ENCODE measurements at regions not wholly inside any gene's neighbourhood (a gene's known extent, or its start where the extent isn't known, plus 50 kb on each side); places are given as distances from the start of the nearest gene placed in this dataset.

GRCh38 chr5:73318308-73318719 is 130.3 kb downstream of the FOXD1 start:
- H3K27ac Mint-ChIP-seq: peak overlapping the region in 1 of 3 donors; percentile 33
- H3K27me3 Mint-ChIP-seq: peaks cover 21% of the 10 kb centered on the region
- H3K36me3 Mint-ChIP-seq: no peaks in the 10 kb centered on the region
- H3K9me3 Mint-ChIP-seq: peaks cover 1 to 3% (median 3%) of the 10 kb centered on the region in 3 donors
- peaks cover 0 to 1% (median 0%) of the 10 kb centered on the region in 3 donors for H3K4me1 Mint-ChIP-seq
- H3K4me3 Mint-ChIP-seq: no peak overlapping the region

DNA sequence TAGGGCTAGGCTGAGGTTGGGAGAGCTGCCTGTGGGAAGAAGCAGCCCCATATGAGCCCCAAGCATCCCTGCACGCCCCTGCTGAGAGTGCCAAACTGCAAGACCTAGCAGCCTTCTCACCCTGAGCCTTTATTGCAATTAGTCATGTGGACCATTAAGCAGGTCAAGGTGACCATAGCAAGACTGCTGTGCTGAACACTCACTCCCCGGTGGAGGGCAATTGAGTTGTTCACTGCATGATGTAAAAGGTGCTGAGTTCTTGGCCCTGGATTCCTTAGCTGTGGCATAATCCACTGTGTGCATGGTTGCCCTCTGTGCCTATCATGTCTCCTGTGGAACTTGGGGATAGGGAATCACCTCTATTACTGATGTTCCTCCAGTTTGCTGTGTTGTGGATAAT is 131.1 kb downstream of the FOXD1 start:
- H3K9me3 Mint-ChIP-seq: peaks cover 1 to 3% (median 3%) of the 10 kb centered on the region in 3 donors
- H3K36me3 Mint-ChIP-seq: no peaks in the 10 kb centered on the region
- peaks cover 0 to 1% (median 0%) of the 10 kb centered on the region in 3 donors for H3K4me1 Mint-ChIP-seq
- no peak overlapping the region for H3K4me3 Mint-ChIP-seq
- H3K27me3 Mint-ChIP-seq: peaks cover 26% of the 10 kb centered on the region
- no peak overlapping the region for H3K27ac Mint-ChIP-seq

- peaks cover 34% of the 10 kb centered on the region for H3K27me3 Mint-ChIP-seq
- peaks cover 1 to 3% (median 2%) of the 10 kb centered on the region in 3 donors for H3K9me3 Mint-ChIP-seq
- no peak overlapping the region for H3K27ac Mint-ChIP-seq
- peaks cover 0 to 1% (median 0%) of the 10 kb centered on the region in 3 donors for H3K4me1 Mint-ChIP-seq
- no peak overlapping the region for H3K4me3 Mint-ChIP-seq
- no peaks in the 10 kb centered on the region for H3K36me3 Mint-ChIP-seq
Observed at GRCh38 chr5:73314395-73315257, 134.0 kb downstream of the FOXD1 start.

- H3K27ac Mint-ChIP-seq: no peak overlapping the region
- H3K9me3 Mint-ChIP-seq: peaks cover 0 to 2% (median 1%) of the 10 kb centered on the region in 3 donors
- H3K27me3 Mint-ChIP-seq: peaks cover 40% of the 10 kb centered on the region
- no peaks in the 10 kb centered on the region for H3K36me3 Mint-ChIP-seq
- H3K4me1 Mint-ChIP-seq: no peaks in the 10 kb centered on the region
- H3K4me3 Mint-ChIP-seq: no peak overlapping the region
Observed at GRCh38 chr5:73312872-73313510, 135.6 kb downstream of the FOXD1 start.

DNA sequence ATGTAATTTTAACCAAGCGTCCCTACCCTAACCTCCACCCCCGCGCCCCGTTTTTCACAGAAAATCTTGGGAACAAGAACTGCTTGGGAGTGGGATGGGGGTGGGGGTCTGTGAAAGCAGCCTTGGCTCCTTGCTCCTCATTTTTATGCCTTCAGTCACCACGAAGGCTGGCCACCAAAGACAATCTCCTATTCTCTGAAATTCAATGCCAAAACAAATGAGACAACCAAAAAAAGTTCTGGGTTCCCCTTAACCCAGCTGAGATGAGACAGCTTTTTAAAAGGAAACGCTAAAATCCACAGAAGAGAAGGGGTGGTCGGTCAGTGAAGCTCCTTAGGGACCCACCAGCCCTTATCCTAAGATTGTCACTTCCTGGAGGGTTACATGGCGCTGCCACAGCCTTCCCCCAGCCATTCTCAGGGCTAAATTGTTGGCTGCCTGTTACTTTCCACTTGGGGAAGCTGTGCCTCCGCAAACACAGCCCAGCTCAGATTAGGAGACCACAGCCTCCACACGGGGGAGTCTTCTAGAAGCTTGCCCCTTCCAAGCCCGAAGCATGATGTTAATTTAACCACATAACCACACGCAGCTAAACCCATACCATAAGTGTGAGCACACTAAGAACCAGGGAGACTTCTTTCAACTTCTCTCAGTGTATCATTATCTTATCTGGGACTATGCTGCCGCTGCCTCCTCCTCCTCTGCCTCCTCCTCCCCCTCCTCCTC is 136.3 kb downstream of the FOXD1 start:
- Mint-ChIP-seq H3K9me3 (peaks cover 0 to 2% (median 1%) of the 10 kb centered on the region in 3 donors), H3K36me3 (no peaks in the 10 kb centered on the region), H3K27me3 (peaks cover 40% of the 10 kb centered on the region), H3K27ac (no peak overlapping the region), H3K4me3 (no peak overlapping the region), H3K4me1 (no peaks in the 10 kb centered on the region)

DNA sequence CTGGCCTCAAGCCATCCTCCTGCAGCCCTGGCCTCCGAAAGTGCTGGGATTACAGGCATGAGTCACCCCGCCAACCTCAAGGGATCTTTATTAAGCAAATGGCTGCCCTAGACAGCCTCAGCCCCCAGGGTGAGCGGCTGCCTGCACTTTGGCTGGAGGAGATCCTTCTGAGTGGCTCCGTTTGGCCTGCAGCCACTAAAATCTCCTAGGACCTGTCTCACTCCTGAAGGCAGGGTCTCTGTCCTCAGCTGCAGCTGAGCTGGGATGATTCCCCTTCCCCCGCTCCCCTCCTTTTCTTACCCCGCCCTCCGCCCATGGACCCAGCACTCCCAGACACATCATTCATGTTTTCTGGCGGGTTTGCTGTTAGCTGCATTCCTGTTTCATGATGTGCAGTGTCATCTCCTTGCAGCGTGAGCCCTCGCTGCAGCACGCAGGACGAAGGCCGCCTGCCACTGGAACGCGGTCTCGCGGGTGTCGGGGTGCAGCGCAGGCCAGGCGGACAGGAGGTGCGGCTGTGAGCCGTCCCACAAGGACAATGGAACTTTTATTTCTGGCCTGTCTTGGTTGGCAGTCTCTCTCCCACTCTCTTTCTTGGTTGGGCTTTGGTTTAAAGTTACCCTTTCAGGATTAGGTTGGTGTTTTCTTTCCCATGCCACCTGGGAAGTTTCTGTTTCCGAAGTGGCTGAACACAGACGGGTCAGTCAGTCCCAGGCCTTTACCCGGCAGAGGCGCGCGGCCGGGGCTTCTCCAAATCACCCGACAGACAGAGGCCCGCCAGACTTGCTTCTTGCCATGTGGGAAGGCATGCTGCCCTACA is 137.1 kb downstream of the FOXD1 start:
- no peaks in the 10 kb centered on the region for H3K4me1 Mint-ChIP-seq
- H3K27me3 Mint-ChIP-seq: peaks cover 36% of the 10 kb centered on the region
- H3K27ac Mint-ChIP-seq: no peak overlapping the region

DNA sequence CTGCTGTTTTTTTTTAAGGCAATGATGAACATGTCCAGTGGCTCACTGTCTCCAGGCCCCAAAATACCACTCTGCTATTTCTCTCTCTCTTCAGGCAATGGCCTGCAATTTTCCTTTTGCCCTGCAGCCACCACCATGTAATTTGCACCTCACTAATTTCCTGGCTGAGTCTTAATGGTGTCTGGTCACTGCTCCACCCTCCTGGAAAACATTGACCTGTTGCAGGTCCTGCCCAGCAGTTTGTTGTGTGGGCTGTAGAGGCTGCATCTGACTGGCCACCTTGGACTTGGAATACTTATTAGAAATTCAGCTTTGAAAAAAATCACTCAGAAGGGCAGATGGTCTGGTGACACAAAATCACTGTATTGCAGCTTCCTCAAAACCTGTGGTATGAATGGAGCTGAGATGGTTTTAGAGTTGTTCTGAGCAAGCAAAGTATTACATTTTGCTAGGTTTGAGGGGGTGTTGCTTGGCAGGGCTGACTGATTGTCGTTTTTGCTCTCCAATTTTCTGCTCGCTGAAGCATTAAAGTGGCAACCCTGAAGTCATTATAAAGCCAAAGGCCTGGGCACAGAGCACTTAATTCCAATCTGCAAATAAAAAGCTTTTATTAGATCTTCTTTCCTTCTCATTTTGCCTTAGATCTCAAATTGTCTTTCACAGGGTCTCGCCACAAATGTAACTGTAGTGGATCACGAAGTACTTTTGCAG is 134.8 kb downstream of the TMEM174 start:
- Mint-ChIP-seq H3K4me1 (peaks cover 0 to 2% (median 2%) of the 10 kb centered on the region in 3 donors), H3K27ac (no peak overlapping the region), H3K27me3 (peaks cover 42% of the 10 kb centered on the region), H3K9me3 (peaks cover 0 to 3% (median 0%) of the 10 kb centered on the region in 3 donors), H3K36me3 (peaks cover 3% of the 10 kb centered on the region), H3K4me3 (no peak overlapping the region)

More for the DNA sequence above, 137.1 kb downstream of the FOXD1 start:
- no peak overlapping the region for H3K4me3 Mint-ChIP-seq
- no peaks in the 10 kb centered on the region for H3K36me3 Mint-ChIP-seq
- H3K9me3 Mint-ChIP-seq: peaks cover 0 to 4% (median 0%) of the 10 kb centered on the region in 3 donors

DNA sequence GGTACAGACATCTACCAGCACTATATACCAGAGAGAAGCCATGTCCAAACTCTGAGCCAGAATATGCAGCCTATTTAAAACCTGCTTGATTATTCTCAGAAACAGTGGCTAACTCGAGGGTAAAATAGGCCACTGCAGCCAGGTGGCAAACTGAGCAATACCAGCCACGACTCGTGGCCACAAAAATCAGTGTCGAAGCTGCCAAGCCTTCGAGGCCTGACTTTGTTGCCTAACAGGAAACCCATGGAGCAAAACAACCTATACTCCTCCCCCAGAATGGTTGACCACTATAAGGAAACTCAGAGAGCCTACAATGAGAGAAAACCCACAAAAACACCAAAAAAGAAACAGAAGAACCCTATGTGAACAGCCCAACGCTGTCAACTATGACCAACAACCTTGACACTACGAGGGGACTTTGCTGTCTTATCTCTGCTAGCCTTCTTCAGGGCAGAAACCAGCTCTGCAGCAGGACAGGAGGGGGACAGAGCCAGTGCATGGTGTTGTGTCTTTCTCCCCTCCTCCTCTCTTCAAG is 133.8 kb downstream of the TMEM174 start:
- Mint-ChIP-seq H3K9me3 (peaks cover 0 to 5% (median 0%) of the 10 kb centered on the region in 3 donors), H3K4me1 (peaks cover 0 to 5% (median 3%) of the 10 kb centered on the region in 3 donors), H3K36me3 (peaks cover 3% of the 10 kb centered on the region), H3K27me3 (peaks cover 45% of the 10 kb centered on the region), H3K4me3 (no peak overlapping the region), H3K27ac (no peak overlapping the region)

DNA sequence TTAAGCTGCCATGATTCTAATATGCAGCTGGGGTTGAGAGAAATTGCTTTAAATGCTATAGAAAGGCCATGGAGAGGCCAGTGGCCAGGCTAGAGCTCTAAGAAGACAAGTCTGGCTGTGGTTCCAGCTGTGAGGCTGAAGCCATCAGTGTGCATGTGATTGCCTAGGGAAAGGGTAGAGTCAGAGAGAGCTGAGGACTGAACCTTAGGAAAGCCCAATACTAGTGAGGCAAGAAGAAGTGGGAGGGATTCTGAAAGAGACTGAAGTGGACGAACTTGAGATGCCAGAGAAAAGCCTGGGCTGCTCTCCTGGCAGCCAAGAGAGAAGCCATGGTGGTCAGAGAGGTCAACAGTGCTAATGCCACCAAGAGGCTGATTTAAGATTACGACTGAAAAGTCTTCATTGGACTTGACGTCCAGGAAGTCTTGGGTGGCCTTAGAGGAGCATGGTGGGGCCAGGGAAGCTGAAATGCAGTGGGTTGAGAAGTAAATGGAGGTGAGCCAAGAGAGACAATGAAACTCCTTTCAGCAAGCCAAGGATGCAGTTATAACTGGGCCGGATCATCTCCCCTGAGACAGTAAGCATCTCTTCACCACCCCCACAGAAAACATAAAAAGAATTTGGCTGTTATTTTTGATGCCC is 133.2 kb downstream of the TMEM174 start:
- Mint-ChIP-seq H3K36me3 (peaks cover 3% of the 10 kb centered on the region), H3K27ac (peak overlapping the region in 1 of 3 donors; percentile 74), H3K9me3 (peaks cover 0 to 5% (median 0%) of the 10 kb centered on the region in 3 donors), H3K27me3 (peaks cover 44% of the 10 kb centered on the region), H3K4me3 (no peak overlapping the region), H3K4me1 (peaks cover 0 to 5% (median 3%) of the 10 kb centered on the region in 3 donors)

- peaks cover 0 to 5% (median 0%) of the 10 kb centered on the region in 3 donors for H3K9me3 Mint-ChIP-seq
- H3K4me3 Mint-ChIP-seq: no peak overlapping the region
- H3K36me3 Mint-ChIP-seq: peaks cover 3% of the 10 kb centered on the region
- peaks cover 0 to 5% (median 3%) of the 10 kb centered on the region in 3 donors for H3K4me1 Mint-ChIP-seq
- H3K27me3 Mint-ChIP-seq: peaks cover 51% of the 10 kb centered on the region
- no peak overlapping the region for H3K27ac Mint-ChIP-seq
Observed at GRCh38 chr5:73305386-73305785, 132.4 kb downstream of the TMEM174 start.

DNA sequence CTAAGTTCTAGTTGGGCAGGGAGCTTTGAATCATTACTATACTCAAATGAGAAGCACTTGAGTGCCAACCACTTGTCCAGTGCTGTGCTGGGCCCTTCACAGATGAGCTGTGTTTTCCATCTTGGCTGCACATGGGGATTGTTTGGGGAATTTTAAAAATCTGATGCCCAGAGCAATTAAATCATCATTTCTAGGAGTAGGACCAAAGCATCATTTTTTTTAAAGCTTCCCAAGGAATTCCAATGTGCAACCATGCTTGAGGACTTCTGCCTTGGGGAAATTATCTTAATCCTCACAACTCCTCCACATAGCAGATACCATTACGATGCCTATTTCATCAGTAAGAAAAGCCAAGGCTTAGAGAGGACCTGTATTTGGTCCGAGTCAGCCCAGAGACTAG is 131.4 kb downstream of the TMEM174 start:
- Mint-ChIP-seq H3K4me3 (no peak overlapping the region), H3K36me3 (peaks cover 4% of the 10 kb centered on the region), H3K9me3 (peaks cover 0 to 5% (median 0%) of the 10 kb centered on the region in 3 donors), H3K27me3 (peaks cover 59% of the 10 kb centered on the region), H3K27ac (no peak overlapping the region), H3K4me1 (peaks cover under 1 to 11% (median 3%) of the 10 kb centered on the region in 3 donors)

- Mint-ChIP-seq H3K27ac (peak overlapping the region in 1 of 3 donors; percentile 89), H3K9me3 (peaks cover 0 to 5% (median 0%) of the 10 kb centered on the region in 3 donors), H3K4me3 (peak overlapping the region in 2 of 4 donors; percentile 38 to 51), H3K27me3 (peaks cover 63% of the 10 kb centered on the region), H3K4me1 (peaks cover 3 to 16% (median 5%) of the 10 kb centered on the region in 3 donors), H3K36me3 (peaks cover 4% of the 10 kb centered on the region)
Observed at GRCh38 chr5:73303148-73304079, 130.4 kb downstream of the TMEM174 start.

Data from IgD-negative memory B cell (primary cell).